GM08714 (cell line): ENCODE measurements at regions not wholly inside any gene's neighbourhood (a gene's known extent, or its start where the extent isn't known, plus 50 kb on each side); places are given as distances from the start of the nearest gene placed in this dataset.

Experiments
- H3K4me3 ChIP-seq: fragments of 200-500 bp; sonication (Bioruptor generic); 2 replicates; pipeline ENCODE4 v1.5.1; 2014; ENCODE audit warnings: mild to moderate bottlenecking, low read length, inconsistent platforms
- ZNF274 ChIP-seq: IDR thresholded peaks from 2 replicates; pipeline ENCODE4 v1.6.1; 2012; ENCODE audit warnings: mild to moderate bottlenecking, low read depth, low read length

- H3K4me3 ChIP-seq = no peak overlapping the region
- no peak for TF ChIP-seq ZNF274
These were observed 568.2 kb downstream of the TUSC7 start for GRCh38 chr3:117277816-117278215.

GRCh38 chr3:117278424-117279190 is 569.0 kb downstream of the TUSC7 start:
- H3K4me3 ChIP-seq = no peak overlapping the region
- TF ChIP-seq ZNF274 = no peak

DNA sequence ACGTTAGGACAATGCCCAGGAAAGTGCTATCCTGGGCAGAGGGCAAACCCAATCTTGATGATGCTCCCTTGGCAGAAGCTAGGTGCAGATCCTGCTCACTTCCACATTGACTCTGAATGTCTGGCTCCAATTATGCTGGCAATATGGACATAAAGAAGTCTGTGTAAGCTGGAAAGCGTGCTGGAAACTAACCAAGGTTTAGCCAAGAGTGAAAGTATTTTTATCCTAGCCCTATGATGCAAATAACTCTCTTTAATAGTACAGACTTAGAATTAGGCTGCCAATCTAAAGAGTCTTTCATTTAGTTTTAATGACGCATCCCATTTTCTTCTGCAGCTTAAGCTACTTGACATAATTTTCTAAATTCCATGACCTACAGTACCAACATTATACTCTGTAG is 571.8 kb downstream of the TUSC7 start:
- TF ChIP-seq ZNF274 = no peak
- no peak overlapping the region for H3K4me3 ChIP-seq

GRCh38 chr3:117282566-117282965 is 573.0 kb downstream of the TUSC7 start:
- no peak overlapping the region for H3K4me3 ChIP-seq
- no peak for TF ChIP-seq ZNF274

- no peak overlapping the region for H3K4me3 ChIP-seq
- no peak for TF ChIP-seq ZNF274
These were observed 576.2 kb downstream of the TUSC7 start for GRCh38 chr3:117285737-117286136.

DNA sequence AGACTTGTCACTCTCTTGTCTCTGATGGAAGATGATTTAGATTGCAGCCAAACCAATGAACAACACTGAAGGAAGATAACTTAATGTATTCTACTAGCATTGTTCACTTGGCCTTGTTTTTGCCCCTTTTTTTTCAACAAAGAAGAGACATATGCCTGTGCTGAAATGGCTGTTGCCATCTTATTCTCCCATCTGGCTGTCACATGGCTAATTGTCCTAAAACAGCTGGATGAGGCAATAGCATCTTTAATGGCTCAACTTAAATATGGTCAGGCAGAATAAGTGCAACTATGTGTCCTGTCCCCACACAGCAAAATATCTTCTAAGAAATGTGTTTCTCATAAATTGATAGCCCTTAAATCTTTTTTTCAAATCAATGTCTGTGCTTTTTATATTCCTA is 576.9 kb downstream of the TUSC7 start:
- no peak for TF ChIP-seq ZNF274
- no peak overlapping the region for H3K4me3 ChIP-seq

- no peak for TF ChIP-seq ZNF274
- no peak overlapping the region for H3K4me3 ChIP-seq
These were observed 578.0 kb downstream of the TUSC7 start for GRCh38 chr3:117287602-117288001.

DNA sequence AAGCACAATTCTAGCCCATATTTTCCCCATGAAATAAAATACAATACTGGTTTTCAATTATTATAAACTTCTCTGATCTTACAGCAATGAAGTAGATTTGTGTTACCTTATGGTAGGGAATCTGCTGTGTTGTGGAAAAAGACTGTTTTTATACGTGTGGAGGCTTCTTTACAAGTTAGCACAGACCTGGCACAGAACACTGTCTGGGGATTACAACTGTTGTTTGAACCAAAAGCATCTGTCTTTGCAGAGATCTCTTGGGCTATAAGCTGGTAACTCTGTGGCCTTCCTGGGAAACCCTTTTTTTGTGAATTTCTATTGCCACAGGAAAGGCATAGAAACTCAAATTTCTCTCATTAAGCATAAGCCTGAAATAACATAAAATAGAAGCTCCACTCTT is 581.9 kb downstream of the TUSC7 start:
- TF ChIP-seq ZNF274 = no peak
- no peak overlapping the region for H3K4me3 ChIP-seq

- TF ChIP-seq ZNF274 = no peak
- no peak overlapping the region for H3K4me3 ChIP-seq
These were observed 587.5 kb downstream of the TUSC7 start for GRCh38 chr3:117297065-117297464.

- no peak for TF ChIP-seq ZNF274
These were observed 588.0 kb downstream of the TUSC7 start for GRCh38 chr3:117297541-117297940.

DNA sequence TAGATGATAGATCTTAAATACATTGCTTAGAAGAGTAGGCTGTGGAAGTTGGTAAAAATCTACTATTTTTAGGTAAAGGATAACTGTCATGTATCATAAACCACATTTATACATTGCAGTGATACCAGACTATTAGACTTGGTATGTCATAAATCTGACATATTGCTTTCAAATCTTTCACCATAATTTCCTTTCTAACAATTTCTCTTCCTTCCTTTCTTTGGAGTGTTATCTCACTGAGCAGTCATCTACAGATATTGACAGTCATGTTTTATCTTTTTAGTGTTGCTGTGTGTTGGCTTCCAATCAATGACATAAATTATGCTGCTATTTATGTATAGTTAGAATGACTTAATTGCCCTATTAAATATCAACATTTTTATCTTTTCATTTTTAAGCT is 588.7 kb downstream of the TUSC7 start:
- no peak overlapping the region for H3K4me3 ChIP-seq
- TF ChIP-seq ZNF274 = no peak

More at GRCh38 chr3:117297541-117297940, 588.0 kb downstream of the TUSC7 start:
- no peak overlapping the region for H3K4me3 ChIP-seq

DNA sequence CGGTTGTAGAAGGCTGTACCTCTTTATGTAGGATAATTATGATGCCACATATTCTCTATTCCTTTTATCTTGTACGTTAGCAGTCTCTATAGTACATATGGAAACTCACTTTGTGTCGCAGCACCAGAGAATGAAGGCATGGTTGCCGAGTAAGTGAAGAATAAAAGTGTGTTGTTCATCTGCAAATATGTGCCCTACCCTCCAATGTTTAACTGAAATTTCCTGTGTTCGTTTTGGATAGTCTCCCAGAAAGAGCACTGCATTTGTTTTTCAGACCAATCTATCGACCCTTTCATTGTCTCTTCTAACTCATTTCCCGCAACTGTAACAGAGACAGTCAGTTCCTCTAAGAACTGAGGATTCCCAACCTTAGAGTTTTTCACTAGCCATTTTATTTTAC is 592.8 kb downstream of the TUSC7 start:
- no peak for TF ChIP-seq ZNF274
- H3K4me3 ChIP-seq = no peak overlapping the region

DNA sequence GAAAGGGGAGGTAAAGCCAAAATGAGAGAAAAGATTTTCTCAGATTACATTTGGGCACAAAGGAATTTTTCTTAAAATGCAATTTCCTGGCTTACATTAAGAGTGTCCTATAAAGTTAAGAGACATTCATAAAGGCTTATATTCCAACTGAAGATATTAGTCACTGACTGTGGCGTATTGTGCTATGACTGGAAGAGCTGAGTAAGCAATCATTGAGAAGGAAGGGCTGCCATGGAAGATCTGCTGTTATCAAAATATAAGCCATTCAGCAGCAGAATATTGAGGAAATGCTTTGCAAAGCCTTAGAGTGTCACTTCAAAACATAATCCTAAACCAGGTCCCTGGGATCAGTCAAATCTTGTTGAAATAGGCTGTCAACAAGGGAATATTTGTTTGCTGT is 593.9 kb downstream of the TUSC7 start:
- no peak for TF ChIP-seq ZNF274
- H3K4me3 ChIP-seq = no peak overlapping the region

GRCh38 chr3:117304681-117305080 is 595.1 kb downstream of the TUSC7 start:
- H3K4me3 ChIP-seq = no peak overlapping the region
- no peak for TF ChIP-seq ZNF274

- TF ChIP-seq ZNF274 = no peak
- no peak overlapping the region for H3K4me3 ChIP-seq
These were observed 596.1 kb downstream of the TUSC7 start for GRCh38 chr3:117305681-117306080.

DNA sequence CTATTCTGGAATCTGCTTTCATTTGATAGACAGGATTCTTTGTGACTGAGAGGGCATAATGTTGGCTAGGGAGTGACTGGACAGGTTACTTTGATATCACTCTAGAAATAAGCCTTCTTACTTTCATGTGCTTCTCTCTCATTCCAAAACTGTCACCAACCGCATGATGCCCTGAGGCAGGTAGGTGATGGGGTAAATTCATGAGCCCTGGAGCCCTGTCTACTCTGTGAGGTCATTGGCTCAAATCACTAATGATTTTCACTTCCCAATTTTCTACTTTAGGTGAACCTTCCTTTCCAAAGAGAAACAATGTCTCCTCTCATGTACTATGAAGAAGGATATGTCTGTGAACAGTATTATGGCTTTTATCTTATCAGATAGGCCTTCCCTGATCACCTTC is 596.7 kb downstream of the TUSC7 start:
- TF ChIP-seq ZNF274 = no peak
- no peak overlapping the region for H3K4me3 ChIP-seq
